ENCODE measurements at regions not wholly inside any gene's neighbourhood (a gene's known extent, or its start where the extent isn't known, plus 50 kb on each side); places are given as distances from the start of the nearest gene placed in this dataset.

DNA sequence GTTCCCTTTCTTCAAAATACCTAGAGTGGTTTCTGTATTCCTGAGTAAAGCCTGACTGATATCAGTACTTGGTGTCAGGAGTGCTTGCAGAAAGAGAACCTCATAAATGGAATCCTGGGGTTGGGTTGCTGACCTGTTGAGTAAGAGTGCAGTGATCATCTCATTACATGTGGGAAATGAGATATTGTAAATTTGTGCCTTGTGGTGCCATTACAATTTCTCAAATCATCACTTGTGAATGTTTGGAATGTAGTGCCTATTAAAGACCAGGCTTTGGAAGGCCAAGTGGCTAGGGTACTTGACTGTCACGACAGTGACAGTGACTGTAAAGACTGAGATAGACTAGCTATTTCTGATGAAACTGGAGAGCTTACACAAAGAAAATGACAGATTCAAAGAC, 176.7 kb upstream of the CTTNBP2NL start:
- DNase-seq (ENCODE audit: low spot score): no peak

DNA sequence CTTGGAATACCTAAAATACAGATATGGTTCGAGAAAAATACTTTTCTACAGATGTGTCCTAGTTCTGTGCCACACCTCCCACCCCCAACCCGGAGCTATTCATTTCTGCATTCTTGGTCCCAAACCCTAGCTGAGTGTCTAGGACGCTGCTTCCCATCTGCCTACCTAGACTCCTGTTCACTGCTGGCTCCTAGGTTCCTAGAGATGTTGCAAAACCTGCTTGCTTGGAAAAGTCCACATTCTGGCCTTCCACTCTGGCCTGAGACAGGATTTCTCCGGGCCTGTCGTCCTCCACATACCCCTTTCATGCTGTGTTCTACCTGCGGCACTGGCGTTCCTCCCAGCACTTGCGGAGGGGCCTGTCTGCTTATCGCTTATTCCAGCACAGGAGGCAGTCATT, 165.8 kb upstream of the CTTNBP2NL start:
- DNase-seq (ENCODE audit: low spot score): no peak

DNA sequence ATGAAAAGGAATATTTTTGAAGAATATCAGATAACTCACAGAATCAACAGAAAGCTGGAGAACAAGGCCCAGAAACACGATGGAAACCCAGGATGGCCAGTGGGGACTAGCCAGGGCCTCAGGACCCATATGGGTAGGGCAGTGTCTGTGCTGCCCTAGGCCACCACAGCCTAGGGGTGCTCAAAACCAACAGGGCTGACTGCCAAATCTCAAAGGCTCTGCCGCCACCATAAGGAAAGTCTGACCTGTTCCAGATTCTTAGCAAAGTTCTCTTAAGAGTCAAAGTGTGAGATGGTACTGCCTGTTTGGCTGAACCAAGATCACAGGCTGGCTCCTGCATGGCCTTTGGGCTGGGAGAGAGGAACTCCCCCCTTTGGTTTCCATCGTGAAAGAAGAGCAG, 164.7 kb upstream of the CTTNBP2NL start:
- DNase-seq (ENCODE audit: low spot score): no peak

DNA sequence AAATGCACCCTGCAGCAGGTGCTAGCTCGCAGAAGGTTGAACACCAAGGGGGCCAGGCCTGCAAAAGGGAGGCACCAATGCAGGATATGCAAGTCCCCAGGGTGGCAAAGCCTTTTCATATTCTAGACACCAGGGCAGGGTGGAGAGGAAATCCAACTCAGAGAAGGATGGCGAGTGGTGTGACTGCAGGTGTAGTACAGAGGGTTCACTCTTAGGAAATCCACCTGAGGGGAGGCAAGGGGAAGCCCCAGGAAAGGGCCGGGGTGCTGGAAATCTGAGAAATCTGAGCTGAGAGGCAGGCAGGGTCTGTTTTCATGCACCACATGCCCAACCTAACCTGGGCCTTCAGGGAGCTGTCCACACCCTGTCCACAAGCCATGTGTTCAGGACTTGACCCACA, 163.2 kb upstream of the CTTNBP2NL start:
- DNase-seq (ENCODE audit: low spot score): no peak

DNA sequence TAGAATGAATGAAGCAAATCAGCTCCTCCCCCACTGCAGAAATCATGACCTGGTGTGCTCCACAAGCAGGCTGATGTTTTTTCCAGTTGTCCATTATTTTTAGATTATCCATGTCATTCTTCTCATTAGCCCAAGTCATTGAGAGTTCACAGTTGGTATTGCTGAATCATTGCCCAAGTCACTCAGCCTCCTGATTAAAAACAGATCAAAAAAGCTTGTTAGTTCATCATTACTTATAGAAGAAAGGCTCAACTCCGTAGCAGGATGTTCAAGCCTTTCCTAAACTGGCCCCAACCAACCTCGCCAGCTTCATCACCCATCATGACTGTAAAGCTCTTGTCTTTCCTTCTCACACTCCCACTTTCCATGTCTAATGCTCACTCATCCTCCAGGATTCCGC, 161.3 kb upstream of the CTTNBP2NL start:
- no peak for DNase-seq (ENCODE audit: low spot score)

DNA sequence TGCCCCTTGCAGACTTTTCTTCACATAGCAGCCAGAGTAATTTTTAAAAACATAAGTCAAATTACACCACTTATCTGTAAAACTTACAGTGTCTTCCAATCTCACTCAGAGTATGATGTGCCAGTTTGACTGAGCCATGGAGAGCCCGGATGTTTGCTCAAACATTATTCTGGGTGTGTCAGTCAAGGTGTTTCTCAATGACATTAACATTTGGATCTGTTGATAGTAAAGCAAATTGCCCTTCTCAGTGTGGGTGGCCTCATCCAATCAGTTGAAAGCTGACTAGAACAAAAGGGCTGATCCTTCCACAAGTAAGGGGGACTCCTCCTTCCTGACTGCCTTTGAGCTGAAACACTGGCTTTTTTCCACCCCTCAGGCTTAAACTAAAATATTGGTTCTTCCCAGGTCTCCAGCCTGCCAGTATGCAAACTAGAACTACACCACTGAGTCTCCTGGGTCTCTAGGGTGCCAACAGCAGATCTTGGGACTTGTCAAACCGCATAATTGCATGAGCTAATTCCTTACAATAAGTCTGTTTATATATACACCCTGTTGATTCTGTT, 157.9 kb upstream of the CTTNBP2NL start:
- no peak for DNase-seq (ENCODE audit: low spot score)

DNA sequence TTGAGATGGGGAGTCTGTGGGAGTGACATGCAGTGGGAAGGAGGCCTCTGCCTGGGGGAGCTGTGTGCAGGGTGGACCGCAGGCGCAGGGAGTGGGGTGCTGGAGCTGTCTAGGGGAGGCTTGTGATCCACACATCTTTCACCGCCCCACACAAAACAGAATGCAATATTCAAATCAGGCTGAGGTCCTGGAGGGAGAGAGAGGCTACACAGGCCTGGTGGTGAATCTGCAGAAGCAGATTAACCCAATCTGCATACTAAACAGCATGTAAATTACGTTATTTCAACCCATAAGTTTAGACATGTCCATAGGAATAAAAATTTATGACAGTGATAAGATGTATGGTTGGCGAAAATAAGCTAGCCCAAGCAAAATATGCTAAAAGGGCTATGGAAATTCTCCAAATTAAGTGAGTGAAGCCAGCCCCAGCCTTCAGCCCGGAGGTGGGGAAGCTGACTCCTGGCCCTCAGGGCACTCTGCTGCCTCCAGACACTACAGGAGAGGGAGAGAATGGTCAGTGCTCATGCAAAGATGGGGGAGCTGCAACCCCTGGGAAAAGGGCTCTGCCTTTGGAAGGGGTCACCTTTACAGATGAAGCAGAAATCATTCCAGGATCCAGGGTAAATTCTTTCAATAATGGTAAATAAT, 156.2 kb upstream of the CTTNBP2NL start:
- DNase-seq (ENCODE audit: low spot score): no peak

DNA sequence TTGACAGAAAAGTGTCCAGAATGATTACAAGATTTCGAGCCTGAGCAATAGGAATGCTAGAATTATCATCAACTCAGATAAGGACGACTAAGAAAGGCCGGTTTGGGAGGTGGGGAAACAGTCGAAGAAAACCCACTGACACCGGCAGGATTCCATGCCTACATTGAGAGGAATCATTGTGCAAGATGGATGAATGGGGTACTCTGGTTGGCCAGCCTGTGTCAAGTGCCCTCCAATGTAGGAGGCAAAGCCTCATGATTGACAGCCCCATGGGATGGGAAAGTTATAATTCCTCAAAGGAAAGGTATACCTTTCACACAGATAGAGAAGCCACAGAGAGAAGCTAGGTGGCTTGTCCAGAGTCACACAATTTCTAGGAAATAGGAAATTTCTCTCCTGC, 153.5 kb upstream of the CTTNBP2NL start:
- DNase-seq (ENCODE audit: low spot score): no peak

DNA sequence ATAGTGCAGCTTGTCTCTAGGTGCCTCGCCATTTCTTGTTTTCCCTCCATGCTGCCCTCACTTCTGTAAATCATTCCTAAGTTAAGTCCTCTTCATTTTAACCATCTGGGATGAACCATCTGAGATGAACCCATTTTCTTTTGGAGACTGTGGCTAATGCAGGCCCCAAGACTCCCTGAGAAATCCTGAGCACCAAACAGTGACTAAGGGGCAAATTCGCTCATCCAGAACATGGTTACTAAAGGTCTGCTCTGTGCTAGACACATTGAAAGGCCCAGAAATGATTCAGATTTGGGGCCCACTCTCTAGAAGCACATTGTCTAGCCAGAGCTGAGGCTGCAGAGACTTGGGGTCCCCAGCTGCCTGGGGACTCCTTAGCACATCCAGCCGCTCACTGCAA, 151.9 kb upstream of the CTTNBP2NL start:
- DNase-seq (ENCODE audit: low spot score): no peak

DNA sequence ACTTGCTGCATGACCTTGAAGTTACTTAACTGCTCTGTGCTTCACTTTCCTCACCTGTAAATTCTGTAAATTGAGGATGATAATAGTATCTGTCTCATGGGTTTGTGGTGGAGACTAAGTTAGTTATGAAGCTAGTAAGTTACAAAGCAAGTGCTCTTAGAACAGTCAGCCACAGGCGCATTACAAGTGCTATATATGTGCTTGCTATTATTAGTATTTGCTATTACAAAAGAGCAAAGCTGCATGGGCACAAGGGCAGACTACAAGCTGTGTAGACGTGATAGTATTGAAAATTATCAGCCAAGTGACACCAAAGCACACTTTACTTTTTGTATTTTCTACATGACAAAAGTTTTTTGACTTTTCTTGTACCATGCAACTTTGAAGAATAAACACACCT, 150.9 kb upstream of the CTTNBP2NL start:
- no peak for DNase-seq (ENCODE audit: low spot score)

DNA sequence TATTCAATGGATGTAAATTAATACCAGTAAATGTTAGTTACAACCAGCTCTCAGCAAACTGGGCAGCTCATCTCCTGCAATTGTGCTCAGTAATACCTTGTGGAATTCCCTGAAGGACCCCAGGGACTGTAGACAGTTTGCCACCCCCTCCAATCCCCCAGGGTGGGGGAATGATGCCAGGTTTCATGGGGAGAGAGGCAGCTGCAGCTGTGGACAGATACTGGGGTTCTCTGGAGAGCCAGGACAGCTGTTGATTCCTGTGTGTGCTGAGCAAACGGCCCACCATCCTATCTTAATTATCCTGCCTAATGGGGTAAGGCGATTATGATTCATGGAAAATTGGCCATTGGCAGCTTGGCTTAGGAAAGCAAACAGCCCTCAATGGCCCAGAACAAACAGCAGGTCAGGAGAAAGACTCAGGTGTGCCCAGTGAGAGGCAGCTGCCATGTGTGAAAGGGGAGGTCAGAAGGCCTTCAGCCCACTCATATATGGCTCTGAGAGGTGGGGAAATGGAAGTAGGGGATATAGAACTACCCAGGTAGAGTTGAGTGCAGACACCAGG, 148.9 kb upstream of the CTTNBP2NL start:
- no peak for DNase-seq (ENCODE audit: low spot score)

DNA sequence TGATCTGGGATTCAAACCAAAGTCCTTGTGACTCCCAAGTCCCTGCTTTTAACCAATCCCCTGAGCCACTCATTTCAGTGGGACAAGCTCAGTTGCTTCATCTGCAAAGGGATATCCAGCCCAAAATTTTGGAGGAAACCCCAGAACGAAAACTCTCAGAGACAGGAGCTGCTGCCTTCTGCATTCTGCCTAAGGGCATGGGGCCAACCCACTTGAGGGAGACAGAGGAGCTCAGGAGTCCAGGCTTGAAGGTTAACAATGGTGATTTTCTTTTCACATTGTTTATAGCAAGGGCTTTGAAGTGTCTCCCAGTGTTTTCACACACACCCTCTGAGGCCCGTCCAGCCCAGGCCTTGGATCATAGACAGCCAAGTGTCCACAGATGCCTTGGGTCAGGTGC, 148.1 kb upstream of the CTTNBP2NL start:
- peak; percentile 15 for DNase-seq (ENCODE audit: low spot score)

DNA sequence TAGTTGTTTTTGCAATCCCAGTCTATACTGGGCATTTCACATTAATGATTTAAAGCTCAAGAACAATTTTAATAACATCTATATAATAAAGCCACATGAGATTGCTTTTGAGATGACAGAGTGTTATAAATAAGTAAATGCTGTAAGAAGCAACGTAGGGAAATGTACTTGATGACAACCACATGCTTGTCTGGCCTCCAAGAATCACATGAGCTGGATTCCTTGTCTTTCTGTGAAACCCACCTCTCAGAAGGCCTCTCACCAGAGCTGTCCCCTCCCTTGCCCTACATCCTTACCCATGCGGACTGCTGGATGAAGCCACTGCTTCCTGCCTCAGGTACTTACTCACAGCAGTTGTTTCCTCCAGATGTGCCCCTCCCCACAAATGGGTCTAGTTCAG, 145.1 kb upstream of the CTTNBP2NL start:
- DNase-seq (ENCODE audit: low spot score): no peak

DNA sequence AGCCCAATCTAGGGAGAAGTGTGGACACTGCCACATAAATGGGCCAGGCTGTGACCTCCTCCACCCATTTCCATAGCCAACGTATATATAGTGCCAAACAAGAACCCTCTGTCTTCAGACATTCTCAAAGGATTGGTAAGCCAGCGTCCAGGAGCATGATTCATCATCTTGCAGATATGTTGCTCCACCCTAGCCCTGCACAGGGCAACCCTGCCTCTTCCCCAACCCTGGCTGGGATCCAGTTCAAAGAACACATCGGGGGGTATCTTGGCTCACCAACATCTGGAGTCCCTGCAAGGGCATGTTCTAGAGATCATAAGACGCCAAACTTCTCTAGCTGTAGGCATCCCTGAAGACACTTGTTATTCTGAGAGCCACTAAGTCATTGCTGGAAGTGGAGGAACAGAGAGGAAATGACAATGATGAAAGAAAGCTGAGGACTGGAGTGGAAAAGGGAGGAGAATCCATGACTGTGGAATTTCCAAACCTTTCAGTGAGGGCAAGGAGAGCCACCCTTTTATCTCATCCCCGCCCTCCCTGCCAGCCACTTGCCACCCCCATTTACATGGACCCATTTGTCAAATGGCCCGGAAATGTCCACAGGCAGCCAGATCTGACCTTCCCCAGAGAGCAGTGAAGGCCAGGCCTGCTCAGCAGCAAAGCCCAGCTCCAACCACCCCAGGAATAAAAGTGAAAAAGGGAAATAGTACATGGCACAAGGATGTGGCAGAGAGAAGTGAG, 144.1 kb upstream of the CTTNBP2NL start:
- DNase-seq (ENCODE audit: low spot score): no peak

DNA sequence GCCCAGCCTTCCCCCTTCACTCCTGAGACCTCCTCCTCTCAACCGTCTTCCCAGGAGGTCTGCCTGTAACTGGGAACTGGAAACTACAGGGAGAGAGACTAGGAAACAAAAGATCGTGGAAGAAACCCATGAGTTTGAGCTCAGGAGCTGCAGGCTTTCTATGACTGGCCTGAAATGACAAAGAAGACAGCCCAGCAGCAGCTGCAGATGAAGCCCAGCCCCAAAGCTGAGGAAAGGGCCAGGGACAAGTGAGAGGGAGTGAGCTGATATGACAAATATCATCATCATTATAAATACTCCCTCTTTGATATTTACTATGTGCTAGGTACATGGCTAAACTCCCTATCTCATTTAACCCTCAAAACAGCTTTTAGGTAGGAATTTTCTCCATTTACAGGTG, 142.6 kb upstream of the CTTNBP2NL start:
- no peak for DNase-seq (ENCODE audit: low spot score)

DNA sequence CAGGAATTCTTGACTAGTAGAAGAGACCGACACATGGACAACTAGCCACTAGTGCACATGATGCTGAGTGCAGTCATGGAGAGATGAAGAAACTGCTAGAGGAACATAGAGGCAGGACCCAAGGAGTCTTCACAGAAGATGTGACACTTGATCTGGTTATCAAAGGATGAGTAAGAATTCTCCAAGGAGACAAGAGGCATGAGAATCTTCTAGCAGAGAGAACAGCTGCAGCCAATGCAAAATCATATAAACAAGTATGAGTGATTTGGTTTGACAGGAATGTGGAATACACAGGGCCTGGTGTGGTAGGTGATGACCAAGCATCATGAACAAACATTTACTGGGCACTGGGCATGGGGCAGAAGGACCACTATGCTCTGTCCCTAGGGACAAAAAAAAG, 140.9 kb upstream of the CTTNBP2NL start:
- no peak for DNase-seq (ENCODE audit: low spot score)

DNA sequence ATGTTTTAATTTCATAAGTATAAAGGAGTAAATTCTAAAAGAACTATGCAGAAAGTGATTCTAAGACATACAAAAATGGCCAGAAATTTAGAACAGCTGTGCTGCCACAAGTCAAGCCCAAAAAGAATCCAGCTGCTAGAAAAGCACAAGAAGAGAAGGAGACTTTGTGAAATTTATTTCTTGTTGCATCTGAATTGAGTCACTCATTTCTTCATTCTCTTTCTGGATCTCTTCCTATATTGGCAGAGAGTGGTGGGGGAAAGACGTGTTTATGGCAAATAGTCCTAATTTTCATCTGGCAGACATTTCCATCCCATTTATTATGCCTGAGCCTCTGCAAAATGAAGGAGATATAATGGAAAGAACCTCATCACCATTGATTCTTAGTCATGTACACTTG, 139.6 kb upstream of the CTTNBP2NL start:
- no peak for DNase-seq (ENCODE audit: low spot score)

DNA sequence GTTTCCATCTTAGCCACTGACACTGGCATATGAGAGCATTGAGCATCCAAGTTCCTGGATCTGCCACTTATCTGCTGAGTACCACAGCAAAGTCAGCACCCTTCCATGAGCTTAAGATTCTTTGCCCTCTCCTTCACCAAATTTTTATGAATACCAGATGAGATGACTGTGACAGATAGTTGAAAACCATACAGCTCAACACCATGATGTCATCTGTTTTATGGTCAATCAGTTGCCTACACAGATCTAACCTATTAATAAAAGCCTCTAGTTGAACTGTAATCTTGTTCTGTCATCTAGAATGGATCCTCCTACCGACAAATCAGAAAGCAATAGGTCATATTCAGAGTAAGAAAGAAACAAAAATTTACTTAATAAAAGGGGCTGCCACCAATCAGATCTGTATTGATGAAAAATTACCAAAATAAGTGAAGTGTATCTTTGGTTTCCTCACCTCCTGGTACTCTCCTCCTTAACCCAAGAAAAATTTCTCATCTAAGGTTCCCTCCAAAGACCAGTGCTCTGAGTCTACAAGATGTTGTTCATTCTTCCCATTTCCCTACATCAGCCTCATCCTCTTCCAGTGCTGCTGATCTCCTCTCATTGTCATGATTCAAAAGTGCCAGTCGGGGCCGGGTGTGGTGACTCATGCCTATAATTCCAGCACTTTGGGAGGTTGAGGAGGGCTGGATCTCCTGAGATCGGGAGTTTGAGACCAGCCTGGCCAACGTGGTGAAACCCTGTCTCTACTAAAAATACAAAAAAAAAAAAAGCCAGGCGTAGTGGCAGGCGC, 138.8 kb upstream of the CTTNBP2NL start:
- no peak for DNase-seq (ENCODE audit: low spot score)

DNA sequence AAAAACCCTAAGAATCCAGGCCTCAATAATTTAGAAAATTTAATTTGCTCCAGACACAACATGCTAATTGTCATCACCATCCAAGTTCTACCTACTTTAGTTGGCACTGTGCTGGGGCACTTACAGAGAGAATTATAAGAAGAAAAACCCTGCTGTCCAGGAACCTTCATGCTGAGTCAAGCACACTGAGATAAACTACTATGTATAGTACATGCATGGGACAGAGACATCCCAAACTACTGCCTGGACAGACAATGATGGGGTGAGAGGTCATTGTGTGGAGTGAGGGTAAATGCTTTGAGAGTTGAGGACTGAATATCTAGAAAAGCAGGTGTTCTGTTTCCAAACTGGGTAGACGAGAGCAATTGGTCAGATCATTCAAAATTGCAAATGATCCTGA, 135.3 kb upstream of the CTTNBP2NL start:
- no peak for DNase-seq (ENCODE audit: low spot score)

DNA sequence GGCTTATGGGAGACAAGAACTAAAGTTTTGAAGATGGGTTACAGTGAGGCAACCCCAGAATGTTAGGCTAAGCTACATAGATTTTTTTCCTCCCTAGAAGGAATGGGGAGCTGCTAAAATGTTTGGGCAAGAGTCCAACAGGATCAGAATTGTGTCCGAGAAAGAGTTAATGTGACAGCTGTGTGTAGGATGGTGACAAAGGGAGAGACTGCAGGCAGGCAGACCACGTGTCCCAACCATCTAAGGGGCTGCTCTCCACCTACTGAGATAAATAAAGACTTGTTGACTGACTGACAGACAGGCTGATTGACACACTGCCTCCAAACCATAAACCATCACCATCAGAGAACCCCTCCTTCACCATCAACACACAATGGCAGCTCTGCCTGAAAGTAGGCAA, 133.7 kb upstream of the CTTNBP2NL start:
- no peak for DNase-seq (ENCODE audit: low spot score)

DNA sequence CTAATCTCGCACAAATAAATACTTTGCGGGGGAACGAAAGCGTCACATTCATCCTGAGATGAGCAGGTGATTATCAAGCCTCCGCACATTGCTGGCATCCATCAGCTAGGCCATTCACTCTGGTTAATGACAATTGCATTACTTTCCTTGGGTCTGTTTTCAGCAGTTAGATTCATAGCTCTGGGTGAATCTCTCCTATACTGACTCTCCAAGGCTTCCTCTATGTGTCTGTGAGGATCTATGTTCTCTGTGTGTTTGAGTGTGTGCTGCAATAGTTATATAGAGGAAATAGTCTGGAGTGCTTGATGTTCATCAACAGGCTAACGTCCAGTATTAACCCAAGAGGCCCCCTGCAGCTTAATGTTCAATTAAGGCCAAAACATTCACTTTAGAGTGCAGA, 133.0 kb upstream of the CTTNBP2NL start:
- no peak for DNase-seq (ENCODE audit: low spot score)

DNA sequence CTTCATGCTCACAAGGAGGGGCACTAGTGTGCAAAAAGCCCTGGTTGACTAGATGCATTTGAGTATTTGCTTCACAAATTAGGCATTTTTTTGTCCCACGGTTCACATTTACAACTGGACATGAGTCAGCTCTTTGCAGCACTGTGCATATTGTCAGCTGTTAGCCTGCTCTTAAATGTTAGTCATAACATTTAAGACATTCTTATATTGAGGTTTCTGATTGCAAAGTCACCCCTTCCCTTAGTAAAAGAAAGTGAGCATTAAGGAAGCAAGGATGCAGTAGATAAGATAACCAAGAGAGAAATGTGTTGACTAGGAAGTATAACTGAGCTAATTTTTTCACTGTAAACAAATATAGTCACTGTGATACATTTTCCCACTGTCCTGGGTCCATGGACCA, 132.6 kb upstream of the CTTNBP2NL start:
- DNase-seq (ENCODE audit: low spot score): no peak

DNA sequence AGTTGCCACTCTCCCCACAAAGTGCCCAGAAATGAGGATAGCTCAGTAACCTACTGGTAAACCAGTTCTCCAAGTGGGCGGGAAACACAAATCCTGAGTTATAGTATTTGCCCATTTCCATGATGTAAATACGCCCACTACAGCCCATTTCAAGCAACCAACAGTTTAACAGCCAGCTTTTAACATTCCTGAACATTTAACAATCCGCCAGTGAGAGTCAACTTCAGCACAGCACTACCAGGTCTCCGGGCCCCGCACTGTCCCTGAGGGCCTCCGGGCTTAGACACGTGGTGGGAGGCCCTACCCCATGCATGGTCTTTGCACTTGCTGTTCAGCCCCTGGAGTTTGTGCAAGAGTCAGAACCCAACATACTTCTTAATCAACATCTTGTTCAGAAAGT, 132.0 kb upstream of the CTTNBP2NL start:
- no peak for DNase-seq (ENCODE audit: low spot score)

Measured in cerebellar cortex (tissue), 1 donor.